ENCODE measurements at regions not wholly inside any gene's neighbourhood (a gene's known extent, or its start where the extent isn't known, plus 50 kb on each side); places are given as distances from the start of the nearest gene placed in this dataset.

- TF ChIP-seq CTCF (IDR thresholded peaks at IDR 0.05): no peak
- TF ChIP-seq POLR2A (IDR thresholded peaks at IDR 0.05): no peak
Measured at GRCh38 chr1:30295674-30296073, 427.7 kb downstream of the MATN1 start.

Data from thyroid gland (tissue), 4 donors.